Smooth muscle cell (in vitro differentiated cells): ENCODE measurements at regions not wholly inside any gene's neighbourhood (a gene's known extent, or its start where the extent isn't known, plus 50 kb on each side); places are given as distances from the start of the nearest gene placed in this dataset.

Source experiments
- DNase-seq: peaks from one replicate; lab custom pipeline; 2025; ENCODE audit not compliant: unreplicated experiment; lab: John Stamatoyannopoulos, UW
- H2AFZ ChIP-seq: fragments of 200-600 bp; sonication (generic); 2 replicates; pipeline ENCODE4 v1.6.0; 2016; ENCODE audit warnings: antibody characterized with exemption, low read depth, mild to moderate bottlenecking
- H3F3A ChIP-seq: fragments of 200-600 bp; sonication (generic); 2 replicates; pipeline ENCODE4 v1.6.0; 2017; ENCODE audit warnings: antibody characterized with exemption, low read depth
- H3K27ac ChIP-seq: fragments of 200-600 bp; sonication (generic); 2 replicates; pipeline ENCODE4 v1.5.1; 2016; ENCODE audit warnings: low read depth, mild to moderate bottlenecking
- H3K27me3 ChIP-seq: fragments of 200-600 bp; sonication (generic); 2 replicates; pipeline ENCODE4 v1.6.1; 2016; ENCODE audit warnings: low read depth, mild to moderate bottlenecking
- H3K36me3 ChIP-seq: fragments of 200-600 bp; sonication (generic); 2 replicates; pipeline ENCODE4 v1.5.1; 2016; ENCODE audit warnings: low read depth
- H3K4me1 ChIP-seq: fragments of 200-600 bp; sonication (generic); 2 replicates; pipeline ENCODE4 v1.5.1; 2016; ENCODE audit warnings: low read depth
- H3K4me2 ChIP-seq: fragments of 200-600 bp; sonication (generic); 2 replicates; pipeline ENCODE4 v1.6.0; 2016; ENCODE audit warnings: mild to moderate bottlenecking
- H3K4me3 ChIP-seq: fragments of 200-600 bp; sonication (generic); 2 replicates; pipeline ENCODE4 v1.5.1; 2016; ENCODE audit warnings: mild to moderate bottlenecking
- H3K79me2 ChIP-seq: fragments of 200-600 bp; sonication (generic); 2 replicates; pipeline ENCODE4 v1.6.0; 2016; ENCODE audit warnings: low read depth, mild to moderate bottlenecking
- H3K9ac ChIP-seq: fragments of 200-600 bp; sonication (generic); 2 replicates; pipeline ENCODE4 v1.6.0; 2016; ENCODE audit warnings: low read depth
- H3K9me3 ChIP-seq: fragments of 200-600 bp; sonication (generic); replicated peaks from 2 replicates; pipeline ENCODE4 v1.5.1; 2016; ENCODE audit warnings: low read depth
- H4K20me1 ChIP-seq: fragments of 200-600 bp; sonication (generic); 2 replicates; pipeline ENCODE4 v1.6.0; 2016; ENCODE audit warnings: low read depth
- CTCF ChIP-seq: fragments of 200-600 bp; sonication (generic); IDR thresholded peaks from 2 replicates; pipeline ENCODE4 v1.5.1; 2017; ENCODE audit warnings: borderline replicate concordance, mild to moderate bottlenecking, antibody characterized with exemption; ENCODE audit not compliant: insufficient read depth, poor library complexity, severe bottlenecking
- WGBS: methylation state at CpG from one replicate; pipeline ENCODE4 v1.1.7; 2016; ENCODE audit warnings: low lambda C conversion rate; 5-methylcytosine and 5-hydroxymethylcytosine counted together

- DNase-seq: no peak
- Histone ChIP-seq H3K4me1 (no peaks in the 10 kb centered on the region), H3K9me3 (no peaks in the 10 kb centered on the region), H3K27me3 (peaks cover 19% of the 10 kb centered on the region), H3K4me3 (no peak overlapping the region), H3K27ac (no peak overlapping the region), H4K20me1 (no peaks in the 10 kb centered on the region), H3F3A (peaks cover 4% of the 10 kb centered on the region), H3K36me3 (no peaks in the 10 kb centered on the region), H2AFZ (no peak overlapping the region), H3K9ac (no peak overlapping the region), H3K79me2 (no peaks in the 10 kb centered on the region), H3K4me2 (no peak overlapping the region)
- no peak for TF ChIP-seq CTCF
- 89% methylated on average over 8 of the region's 8 CpGs for WGBS
Measured at GRCh38 chr2:159880729-159881128, 82.7 kb upstream of the CD302 start.

- TF ChIP-seq CTCF: no peak
- Histone ChIP-seq H3K27ac (no peak overlapping the region), H3K27me3 (peaks cover 20% of the 10 kb centered on the region), H3K4me3 (no peak overlapping the region), H3K36me3 (no peaks in the 10 kb centered on the region), H3K9me3 (no peaks in the 10 kb centered on the region), H3K4me1 (no peaks in the 10 kb centered on the region), H3K9ac (no peak overlapping the region), H3K4me2 (peak overlapping the region; percentile 23), H3K79me2 (no peaks in the 10 kb centered on the region), H4K20me1 (no peaks in the 10 kb centered on the region), H3F3A (peaks cover 4% of the 10 kb centered on the region), H2AFZ (no peak overlapping the region)
- no peak for DNase-seq
- 70% methylated on average over 2 of the region's 2 CpGs for WGBS
Measured at GRCh38 chr2:159879051-159879604, 81.1 kb upstream of the CD302 start.

- peaks cover 19% of the 10 kb centered on the region for H3K27me3 ChIP-seq
- WGBS: 79% methylated on average over 3 of the region's 3 CpGs
- no peak overlapping the region for H3K9ac ChIP-seq
- no peaks in the 10 kb centered on the region for H3K79me2 ChIP-seq
- H3K4me3 ChIP-seq: no peak overlapping the region
- H3K9me3 ChIP-seq: no peaks in the 10 kb centered on the region
- no peaks in the 10 kb centered on the region for H3K4me1 ChIP-seq
- DNase-seq: no peak
- no peak for TF ChIP-seq CTCF
- H3K36me3 ChIP-seq: no peaks in the 10 kb centered on the region
- no peak overlapping the region for H2AFZ ChIP-seq
- H3F3A ChIP-seq: peaks cover 4% of the 10 kb centered on the region
- no peak overlapping the region for H3K4me2 ChIP-seq
- H4K20me1 ChIP-seq: no peaks in the 10 kb centered on the region
- no peak overlapping the region for H3K27ac ChIP-seq
Measured at GRCh38 chr2:159875083-159875482, 77.1 kb upstream of the CD302 start.

- Histone ChIP-seq H3F3A (no peaks in the 10 kb centered on the region), H3K4me2 (no peak overlapping the region), H3K27ac (no peak overlapping the region), H3K36me3 (no peaks in the 10 kb centered on the region), H3K79me2 (no peaks in the 10 kb centered on the region), H3K4me3 (no peak overlapping the region), H3K27me3 (peaks cover 17% of the 10 kb centered on the region), H4K20me1 (no peaks in the 10 kb centered on the region), H3K4me1 (peaks cover under 1% of the 10 kb centered on the region), H3K9ac (no peak overlapping the region), H2AFZ (no peak overlapping the region), H3K9me3 (no peaks in the 10 kb centered on the region)
- TF ChIP-seq CTCF: no peak
- 61% methylated on average over 3 of the region's 3 CpGs for WGBS
- DNase-seq: no peak
Measured at GRCh38 chr2:159873258-159873657, 75.2 kb upstream of the CD302 start.
